Islet precursor cell (in vitro differentiated cells): ENCODE measurements at regions not wholly inside any gene's neighbourhood (a gene's known extent, or its start where the extent isn't known, plus 50 kb on each side); places are given as distances from the start of the nearest gene placed in this dataset.

Experiments used
- DNase-seq: peaks from one replicate; pipeline ENCODE4 v3.0.0-alpha.2; 2018

DNA sequence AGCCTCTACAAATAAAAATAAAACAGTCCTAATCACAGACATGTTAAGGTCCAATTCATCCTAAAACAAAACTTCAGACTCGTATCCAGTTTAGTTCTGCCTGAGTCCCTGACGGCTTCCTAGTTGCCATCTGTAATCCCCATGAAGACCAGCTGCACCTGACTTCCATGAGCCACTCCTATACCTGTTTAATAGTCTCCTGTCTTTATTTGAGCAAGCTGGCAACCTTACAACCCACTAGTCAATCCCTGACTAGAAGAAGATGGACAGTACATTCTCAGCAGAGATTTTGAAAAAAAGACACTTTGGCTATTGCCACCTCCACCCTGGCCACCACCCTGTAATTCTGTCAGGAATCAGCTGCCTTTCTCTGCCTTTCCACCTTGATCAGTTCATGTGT is 197.7 kb downstream of the HIBADH start:
- DNase-seq, result no peak

- peak; percentile 75 for DNase-seq
These were observed 196.0 kb downstream of the HIBADH start for GRCh38 chr7:27466703-27467102.

- no peak for DNase-seq
These were observed 190.6 kb downstream of the HIBADH start for GRCh38 chr7:27472043-27472442.
